22Rv1 (cell line): ENCODE measurements at regions not wholly inside any gene's neighbourhood (a gene's known extent, or its start where the extent isn't known, plus 50 kb on each side); places are given as distances from the start of the nearest gene placed in this dataset.

ENCODE experiments used
- CTCF ChIP-seq: fragments of 450-650 bp; IDR thresholded peaks from 2 replicates; pipeline ENCODE4 v1.5.1; 2017; ENCODE audit warnings: mild to moderate bottlenecking
- ZFX ChIP-seq: fragments of 450-650 bp; IDR thresholded peaks from 2 replicates; pipeline ENCODE4 v1.6.1; 2017; ENCODE audit warnings: antibody characterized with exemption, borderline replicate concordance

GRCh38 chr6:44641344-44642031, 254.0 kb downstream of the CDC5L start:
- TF ChIP-seq CTCF (no peak), ZFX (no peak)
